GM21526 (cell line): ENCODE measurements at regions not wholly inside any gene's neighbourhood (a gene's known extent, or its start where the extent isn't known, plus 50 kb on each side); places are given as distances from the start of the nearest gene placed in this dataset.
"Not testable (repeated sequence)": the region's sequence is repeated elsewhere in the genome, so short reads cannot be mapped to it uniquely, and the experiment has no call there.

Source experiments
- ATAC-seq: cut with Tn5 transposase; IDR thresholded peaks from one replicate; pipeline ENCODE4 v1.9.1; 2021; ENCODE audit warnings: moderate library complexity; ENCODE audit not compliant: unreplicated experiment, low FRiP score

- ATAC-seq = no peak
These were observed 176.6 kb downstream of the JCAD start for GRCh38 chr10:29882766-29883165.

DNA sequence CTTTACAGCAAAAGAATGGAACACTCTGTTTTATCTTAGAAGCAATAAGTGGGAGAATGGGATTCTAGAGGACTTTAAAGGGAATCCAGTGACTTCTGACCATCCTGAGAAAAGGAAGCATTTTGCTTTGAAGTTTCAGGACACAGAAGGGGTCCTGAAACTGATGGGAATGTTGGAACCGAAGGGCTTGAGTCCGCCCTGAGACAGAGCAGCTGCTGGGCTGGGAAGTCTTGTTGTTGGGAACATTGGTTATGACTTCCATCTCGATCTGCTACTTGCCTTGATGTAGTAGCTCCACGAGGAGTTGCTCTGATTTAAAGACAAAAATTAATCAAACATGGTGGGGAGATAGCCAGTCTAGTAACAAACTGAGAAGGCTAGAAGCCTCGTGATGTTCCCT is 177.6 kb downstream of the JCAD start:
- no peak for ATAC-seq

DNA sequence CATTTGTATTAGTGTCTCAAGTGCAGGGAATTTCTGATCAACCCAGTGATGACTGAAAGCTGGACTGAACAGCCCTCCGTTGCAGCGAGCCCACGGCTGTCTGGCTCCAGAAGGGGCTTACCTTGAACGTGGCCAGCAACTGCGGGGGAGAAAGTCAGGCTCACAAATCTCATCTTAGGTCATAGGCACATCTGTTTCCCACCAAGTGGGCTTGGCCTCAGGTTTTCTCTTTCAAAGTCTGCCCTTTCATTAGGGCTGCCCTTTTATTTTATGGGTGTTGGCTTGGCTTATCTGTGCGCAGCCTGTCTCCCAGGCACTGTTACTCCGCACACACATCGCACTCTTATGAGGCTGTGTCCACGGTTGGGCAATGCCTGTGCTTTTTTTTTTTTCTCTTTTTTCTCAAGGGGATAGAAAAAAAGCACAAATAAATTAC is 178.0 kb downstream of the JCAD start:
- no peak for ATAC-seq

DNA sequence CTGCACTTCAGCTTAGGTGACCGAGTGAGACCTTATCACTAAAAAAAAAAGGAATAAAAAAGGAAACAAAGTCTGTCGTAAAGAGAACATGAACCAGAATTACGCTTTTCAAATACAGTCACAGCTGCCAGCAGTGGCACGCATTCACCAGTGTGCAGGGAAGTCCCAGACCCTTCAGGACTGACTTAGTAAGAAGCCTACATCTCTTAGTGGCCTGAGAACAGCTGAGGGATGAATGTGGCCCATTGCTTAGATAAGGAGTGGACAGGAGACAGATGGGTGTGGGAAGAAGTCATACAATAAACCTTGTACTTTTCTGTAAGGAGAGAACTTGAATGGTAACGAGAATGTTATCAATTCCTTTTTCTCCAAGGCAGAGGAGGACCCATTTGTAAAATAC is 178.5 kb downstream of the JCAD start:
- ATAC-seq = no peak

DNA sequence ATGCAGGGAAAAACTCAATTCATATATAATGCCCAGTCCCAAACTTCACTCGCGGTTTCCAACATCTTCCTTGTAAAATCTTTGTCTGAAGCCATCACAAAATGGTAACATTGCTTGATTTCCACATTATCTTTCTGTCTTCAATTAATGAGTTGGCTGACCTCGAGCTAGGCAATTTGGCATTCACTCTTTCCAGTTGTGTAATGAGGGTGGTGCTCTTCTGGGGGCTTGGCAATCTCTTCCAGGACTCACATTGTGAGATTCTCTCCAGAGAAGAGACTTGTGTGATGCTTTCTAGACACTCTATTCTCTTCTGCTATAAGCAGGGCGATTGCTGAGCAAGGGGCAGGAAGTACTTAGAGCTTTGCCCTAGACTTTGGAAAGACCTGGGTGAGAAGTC is 179.5 kb downstream of the JCAD start:
- no peak for ATAC-seq

GRCh38 chr10:29878492-29878891 is 180.9 kb downstream of the JCAD start:
- no peak for ATAC-seq

DNA sequence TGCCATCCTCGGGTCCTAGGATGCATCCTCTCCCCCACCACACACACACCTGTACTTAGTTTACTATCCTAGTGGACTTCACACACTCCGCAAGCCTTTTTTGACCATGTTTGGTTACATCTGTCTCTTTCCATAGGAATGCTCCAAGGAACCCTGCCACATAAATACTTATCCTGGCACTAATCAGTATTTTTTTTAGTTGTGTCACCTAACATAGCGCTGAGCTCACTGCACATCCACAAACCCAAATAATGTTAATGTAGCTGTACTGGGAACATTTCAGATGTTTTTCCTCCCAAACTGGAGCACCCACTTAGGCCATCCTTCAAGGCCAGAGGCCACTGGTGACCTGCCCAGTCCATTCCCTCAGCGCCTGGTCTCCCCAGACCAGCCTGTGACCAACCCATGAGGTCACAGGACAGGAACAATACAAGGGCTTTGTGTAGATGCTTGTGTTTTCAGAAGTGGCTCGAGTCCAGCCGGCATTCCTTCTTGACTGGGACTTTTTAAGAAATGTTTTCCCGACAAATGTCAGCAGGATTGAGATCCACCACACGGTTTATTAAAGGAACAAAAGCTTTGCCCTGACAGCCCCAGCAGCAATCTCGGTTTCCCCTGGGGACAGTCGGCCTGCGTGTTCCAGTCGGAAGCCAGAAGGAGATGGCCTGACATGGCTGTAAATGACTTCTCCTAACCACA is 181.4 kb downstream of the JCAD start:
- no peak for ATAC-seq

- ATAC-seq = no peak
These were observed 183.3 kb downstream of the JCAD start for GRCh38 chr10:29876008-29876555.

GRCh38 chr10:29874606-29875269 is 184.6 kb downstream of the JCAD start:
- ATAC-seq = no peak

DNA sequence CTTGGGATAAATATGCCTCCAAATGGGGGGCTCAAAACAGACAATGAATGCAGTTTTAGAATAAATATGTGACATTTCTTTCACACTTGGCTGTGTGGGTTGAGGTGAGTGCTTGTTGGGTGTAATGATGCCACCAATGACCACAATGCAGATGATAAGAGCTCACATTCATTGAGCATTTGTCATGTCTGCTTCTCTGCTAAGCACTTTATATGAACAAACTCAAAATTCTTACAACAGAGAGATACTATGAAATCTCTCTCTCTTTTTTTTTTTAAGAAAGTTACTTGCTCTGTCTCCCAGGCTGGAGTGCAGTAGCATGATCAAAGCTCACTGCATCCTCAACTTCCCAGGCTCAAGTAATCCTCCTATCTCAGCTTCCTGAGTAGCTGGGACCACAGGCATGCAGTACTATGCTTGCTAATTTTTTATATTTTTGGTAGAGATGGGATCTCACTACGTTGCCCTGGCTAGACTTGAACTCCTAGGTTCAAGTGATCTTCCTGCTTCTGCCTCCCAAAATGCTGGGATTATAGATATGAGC is 185.4 kb downstream of the JCAD start:
- no peak for ATAC-seq

DNA sequence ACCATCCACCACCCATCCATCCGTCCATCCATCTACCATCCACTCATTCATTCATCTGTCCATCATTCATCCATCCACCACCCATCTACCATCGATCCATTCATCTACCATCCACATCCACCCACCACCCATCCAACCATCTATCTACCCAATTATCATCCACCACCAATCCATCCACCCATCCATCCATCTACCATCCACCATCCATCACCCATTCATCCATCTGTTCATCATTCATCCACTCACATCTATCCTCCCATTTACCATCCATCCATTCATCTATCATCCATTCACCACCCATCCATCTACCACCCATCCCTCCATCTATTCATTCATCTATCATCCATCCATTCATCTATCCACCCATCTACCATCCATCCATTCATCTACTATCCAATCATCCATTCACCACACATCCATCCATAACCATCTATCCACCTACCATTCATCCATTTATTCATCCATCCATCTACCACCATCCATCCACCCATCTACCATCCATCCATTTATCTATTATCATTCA is 188.8 kb downstream of the JCAD start:
- ATAC-seq = no peak

DNA sequence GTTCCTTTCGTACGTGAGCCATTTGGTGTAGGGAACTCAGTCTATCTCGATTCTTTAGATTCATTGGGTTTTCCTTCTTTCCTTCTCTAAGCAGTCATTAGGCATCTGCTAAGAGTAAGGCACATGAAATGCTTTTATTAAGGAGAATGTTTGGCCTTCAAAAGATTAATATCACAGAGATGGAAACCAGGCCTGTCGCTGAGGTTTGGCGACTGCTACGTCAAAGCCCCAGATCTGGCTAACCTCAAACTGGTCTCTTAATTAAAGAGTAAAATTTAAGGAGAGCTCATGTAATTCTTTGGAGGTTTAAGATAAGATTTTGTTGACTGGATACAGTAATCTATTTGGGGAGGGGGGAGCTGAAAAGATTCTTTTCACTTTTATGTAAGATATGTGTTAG is 189.8 kb downstream of the JCAD start:
- no peak for ATAC-seq

GRCh38 chr10:29866356-29866755 is 193.0 kb downstream of the JCAD start:
- ATAC-seq = no peak

- no peak for ATAC-seq
These were observed 193.6 kb downstream of the JCAD start for GRCh38 chr10:29865700-29866355.

- no peak for ATAC-seq
These were observed 196.3 kb downstream of the JCAD start for GRCh38 chr10:29862923-29863614.

DNA sequence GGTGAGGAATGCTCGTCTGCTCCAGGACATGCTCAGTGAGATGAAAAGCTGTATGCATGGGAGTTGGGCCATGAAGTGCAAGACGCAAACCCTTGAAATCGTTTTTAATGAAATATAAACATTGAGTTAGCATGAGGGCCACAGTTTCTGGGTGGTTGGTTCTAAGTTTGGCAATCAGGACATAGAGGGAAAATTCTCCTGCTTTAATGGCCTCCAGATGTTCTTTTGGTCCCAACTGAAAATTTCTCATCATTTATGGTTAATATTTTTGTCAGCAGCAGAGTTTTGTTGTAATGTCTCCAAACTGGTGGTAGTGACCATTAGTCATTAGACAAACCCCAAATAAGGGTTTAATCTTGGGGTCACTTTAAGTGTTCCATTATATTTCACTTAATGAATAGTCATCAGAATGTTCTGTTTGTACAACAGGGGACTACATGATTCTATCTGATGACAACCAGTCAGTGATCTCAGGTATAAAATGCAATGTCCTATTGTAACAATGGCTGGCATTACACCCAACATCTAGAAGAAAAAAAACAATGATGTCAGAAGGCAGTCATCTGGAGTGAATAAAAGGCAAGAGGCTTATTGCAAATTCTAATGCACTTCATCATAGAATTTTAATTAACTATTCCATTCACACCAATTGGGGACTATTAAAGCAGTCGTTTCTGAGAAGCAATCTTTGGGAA is 197.4 kb downstream of the JCAD start:
- ATAC-seq = no peak

- ATAC-seq = not testable (repeated sequence)
These were observed 198.2 kb downstream of the JCAD start for GRCh38 chr10:29861231-29861630.

DNA sequence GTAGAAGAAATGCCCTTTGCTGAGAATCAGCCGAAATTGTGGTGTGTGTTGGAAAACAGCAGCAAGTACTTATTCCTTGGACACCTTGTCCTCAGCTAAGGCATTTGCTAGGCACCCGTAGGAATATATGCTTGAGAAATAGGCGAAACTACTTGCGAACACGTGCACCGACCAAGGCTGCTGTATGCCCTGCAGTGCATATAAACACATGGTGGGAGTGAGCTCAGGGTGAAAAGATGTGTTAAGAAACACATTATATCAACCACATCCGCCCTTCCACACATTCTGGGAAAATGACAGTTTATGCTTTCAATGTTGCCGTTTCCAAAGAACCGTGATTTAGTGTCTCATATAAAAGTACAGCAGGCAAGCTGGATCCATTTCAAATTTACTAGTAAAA is 199.2 kb downstream of the JCAD start:
- ATAC-seq = no peak

GRCh38 chr10:29859521-29860130 is 199.8 kb downstream of the JCAD start:
- no peak for ATAC-seq
